Prostate gland (tissue), 2 donors: ENCODE measurements at regions not wholly inside any gene's neighbourhood (a gene's known extent, or its start where the extent isn't known, plus 50 kb on each side); places are given as distances from the start of the nearest gene placed in this dataset.

Source experiments
- DNase-seq: peaks from one replicate; pipeline ENCODE4 v3.0.0-alpha.2; 2019; ENCODE audit warnings: low spot score
- H3K27ac ChIP-seq, 2 donors: fragments of 200-600 bp; sonication (generic); 2 replicates each; pipeline ENCODE4 v1.5.1; 2017 to 2019
- H3K27me3 ChIP-seq: fragments of 200-600 bp; sonication (generic); replicated peaks from 2 replicates; pipeline ENCODE4 v1.5.1; 2019; ENCODE audit not compliant: insufficient read depth
- H3K36me3 ChIP-seq, 2 donors: fragments of 200-600 bp; sonication (generic); 1 replicate in 1 of 2; 2 replicates in 1 of 2; pipeline versions ENCODE4 v1.5.1 to v1.8.1; 2017 to 2019
- H3K4me1 ChIP-seq: fragments of 200-600 bp; sonication (generic); replicated peaks from 2 replicates; pipeline ENCODE4 v1.5.1; 2019
- H3K4me3 ChIP-seq, 2 donors: fragments of 200-600 bp; sonication (generic); 2 replicates each; pipeline ENCODE4 v1.5.1; 2017 to 2019
- H3K9me3 ChIP-seq: fragments of 200-600 bp; sonication (generic); 2 replicates; pipeline ENCODE4 v1.5.1; 2017
- CTCF ChIP-seq, 4 experiments: fragments of 200-600 bp in 2 of 4; fragments of 450-650 bp in 2 of 4; sonication (generic) in 2 of 4; IDR thresholded peaks; 1 replicate in 3 of 4; 2 replicates in 1 of 4; pipeline ENCODE4 v1.5.1; 2016 to 2019; ENCODE audit warnings: antibody characterized with exemption in 4 of 4, mild to moderate bottlenecking in 2 of 4, moderate library complexity in 2 of 4
- POLR2A ChIP-seq: fragments of 450-650 bp; IDR thresholded peaks from one replicate; pipeline ENCODE4 v1.6.1; 2016; ENCODE audit warnings: antibody characterized with exemption, mild to moderate bottlenecking
- POLR2AphosphoS5 ChIP-seq: sonication (generic); formaldehyde crosslinking; IDR thresholded peaks from one replicate; pipeline ENCODE4 v1.6.1; 2017; ENCODE audit warnings: antibody characterized with exemption
- WGBS: methylation state at CpG from one replicate; pipeline ENCODE4 v1.1.5; 2018; 5-methylcytosine and 5-hydroxymethylcytosine counted together
- intact Hi-C: fragments of 100-400 bp; cut with DNase I; formaldehyde crosslinking; loops from one replicate; pipeline ENCODE4 v1.14.2; 2022

- TF ChIP-seq POLR2A (no peak), POLR2AphosphoS5 (no peak), CTCF (IDR thresholded peaks at IDR 0.05) (no peak)
These were observed 258.6 kb downstream of the SOX11 start for GRCh38 chr2:5950736-5951135.

DNA sequence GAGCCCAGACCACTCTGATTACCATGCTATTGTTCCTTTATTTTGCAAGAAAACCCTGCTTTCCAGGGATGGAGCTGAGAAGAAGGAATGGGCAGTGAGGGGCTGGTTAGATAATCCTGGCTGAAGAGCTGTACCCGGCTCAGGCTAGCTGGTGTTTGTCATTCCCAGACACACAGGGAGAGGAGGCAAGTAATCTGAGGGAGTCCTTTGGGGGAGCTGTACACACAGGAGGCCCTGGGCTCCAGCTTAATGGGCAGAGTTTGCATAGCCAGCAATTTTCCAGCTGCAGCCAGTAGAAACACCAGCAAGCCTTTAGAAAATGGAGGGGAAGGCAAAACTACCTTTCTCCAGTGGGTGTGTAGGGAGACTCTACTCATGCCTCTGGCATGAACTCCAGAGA is 259.3 kb downstream of the SOX11 start:
- Histone ChIP-seq H3K36me3 (no peaks in the 10 kb centered on the region), H3K4me1 (no peaks in the 10 kb centered on the region), H3K9me3 (no peaks in the 10 kb centered on the region), H3K27ac (no peak overlapping the region), H3K27me3 (no peaks in the 10 kb centered on the region), H3K4me3 (no peak overlapping the region)
- intact Hi-C loops = no loop called here
- 71% methylated on average over 1 of the region's 1 CpG for WGBS
- DNase-seq = no peak
- TF ChIP-seq POLR2AphosphoS5 = no peak
- no peak for TF ChIP-seq POLR2A
- no peak for TF ChIP-seq CTCF (IDR thresholded peaks at IDR 0.05)

More at GRCh38 chr2:5950736-5951135, 258.6 kb downstream of the SOX11 start:
- H3K27ac ChIP-seq = no peak overlapping the region
- 89% methylated on average over 5 of the region's 5 CpGs for WGBS
- DNase-seq = no peak
- intact Hi-C loops = no loop called here
- no peaks in the 10 kb centered on the region for H3K27me3 ChIP-seq
- H3K4me3 ChIP-seq = no peak overlapping the region
- no peaks in the 10 kb centered on the region for H3K4me1 ChIP-seq
- H3K9me3 ChIP-seq = no peaks in the 10 kb centered on the region
- no peaks in the 10 kb centered on the region for H3K36me3 ChIP-seq

DNA sequence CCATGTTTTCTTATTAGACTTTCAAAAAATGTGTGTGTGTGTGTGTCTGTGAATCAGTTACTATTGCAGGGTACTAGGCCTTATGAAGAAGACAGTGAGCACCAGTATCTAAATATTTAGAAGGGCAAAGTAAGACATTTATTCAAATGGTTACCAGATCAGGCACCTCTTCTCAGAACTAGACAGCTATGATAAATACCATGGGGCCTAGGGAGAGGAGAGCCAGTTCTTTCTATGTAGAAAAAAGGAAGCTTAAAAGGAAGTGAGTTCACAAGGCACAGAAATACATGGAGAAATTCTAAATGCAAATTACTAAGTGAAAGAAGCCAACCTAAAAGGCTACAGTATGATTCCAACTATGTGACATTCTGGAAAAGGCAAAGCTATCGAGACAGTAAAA is 261.3 kb downstream of the SOX11 start:
- Histone ChIP-seq H3K9me3 (no peaks in the 10 kb centered on the region), H3K4me3 (no peak overlapping the region), H3K4me1 (no peaks in the 10 kb centered on the region), H3K27ac (no peak overlapping the region), H3K36me3 (no peaks in the 10 kb centered on the region), H3K27me3 (no peaks in the 10 kb centered on the region)
- no peak for TF ChIP-seq POLR2A
- TF ChIP-seq POLR2AphosphoS5 = no peak
- no peak for TF ChIP-seq CTCF (IDR thresholded peaks at IDR 0.05)
- DNase-seq = no peak
- 75% methylated on average over 1 of the region's 1 CpG for WGBS
- intact Hi-C loops = no loop called here

GRCh38 chr2:5954509-5954908 is 262.3 kb downstream of the SOX11 start:
- TF ChIP-seq POLR2A (no peak), CTCF (IDR thresholded peaks at IDR 0.05) (no peak), POLR2AphosphoS5 (no peak)
- Histone ChIP-seq H3K4me3 (no peak overlapping the region), H3K36me3 (no peaks in the 10 kb centered on the region), H3K9me3 (no peaks in the 10 kb centered on the region), H3K27ac (no peak overlapping the region), H3K4me1 (no peaks in the 10 kb centered on the region), H3K27me3 (no peaks in the 10 kb centered on the region)
- no peak for DNase-seq
- WGBS = 72% methylated on average over 5 of the region's 5 CpGs
- intact Hi-C loops = no loop called here

DNA sequence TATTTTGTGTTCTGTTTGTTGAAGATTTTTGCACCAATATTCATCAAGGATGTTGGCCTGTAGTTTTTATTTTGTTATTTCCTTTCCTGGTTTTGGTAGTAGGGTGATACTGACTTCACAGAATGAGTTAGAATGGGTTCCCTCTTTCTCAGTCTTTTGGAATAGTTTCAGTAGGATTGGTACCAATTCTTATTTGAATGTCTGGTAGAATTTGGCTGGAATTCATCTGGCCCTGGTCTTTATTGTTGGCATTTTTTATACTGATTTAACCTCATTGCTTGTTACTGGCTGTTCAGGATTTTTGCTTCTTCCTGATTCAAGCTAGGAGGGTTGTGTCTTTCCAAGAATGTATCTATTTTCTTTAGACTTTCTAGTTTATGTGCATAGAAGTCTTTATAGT is 263.7 kb downstream of the SOX11 start:
- Histone ChIP-seq H3K27ac (no peak overlapping the region), H3K36me3 (no peaks in the 10 kb centered on the region), H3K9me3 (no peaks in the 10 kb centered on the region), H3K27me3 (no peaks in the 10 kb centered on the region), H3K4me1 (no peaks in the 10 kb centered on the region), H3K4me3 (no peak overlapping the region)
- intact Hi-C loops = no loop called here
- DNase-seq = no peak
- no peak for TF ChIP-seq POLR2AphosphoS5
- no peak for TF ChIP-seq POLR2A
- TF ChIP-seq CTCF (IDR thresholded peaks at IDR 0.05) = no peak
